Breast epithelium (tissue), 4 donors: ENCODE measurements at regions not wholly inside any gene's neighbourhood (a gene's known extent, or its start where the extent isn't known, plus 50 kb on each side); places are given as distances from the start of the nearest gene placed in this dataset.

Experiments
- DNase-seq, 2 donors: peaks; one replicate each; pipeline ENCODE4 v3.0.0-alpha.2; 2019; ENCODE audit warnings: low spot score in 2 of 2
- H3K27ac ChIP-seq, 2 donors: fragments of 200-600 bp; sonication (generic) in 1 of 2; one replicate each; pipeline ENCODE4 v1.5.1; 2016 to 2019; ENCODE audit warnings: mild to moderate bottlenecking in 1 of 2
- H3K27me3 ChIP-seq, 2 donors: fragments of 200-600 bp; sonication (generic) in 1 of 2; one replicate each; pipeline versions ENCODE4 v1.5.1 to v1.6.0; 2017 to 2019; ENCODE audit warnings: control low read depth in 1 of 2, mild to moderate bottlenecking in 1 of 2
- H3K36me3 ChIP-seq: fragments of 200-600 bp; one replicate; pipeline ENCODE4 v1.5.1; 2019
- H3K4me1 ChIP-seq, 2 donors: fragments of 200-600 bp; sonication (generic); one replicate each; pipeline ENCODE4 v1.5.1; 2016 to 2019; ENCODE audit warnings: control low read depth in 1 of 2
- H3K4me3 ChIP-seq, 3 donors: fragments of 200-600 bp; sonication (generic); 1 replicate in 2 of 3; 2 replicates in 1 of 3; pipeline ENCODE4 v1.5.1; 2016 to 2019; ENCODE audit warnings: mild to moderate bottlenecking in 3 of 3, moderate library complexity in 2 of 3
- H3K9me3 ChIP-seq, 2 donors: fragments of 200-600 bp; sonication (generic) in 1 of 2; one replicate each; pipeline ENCODE4 v1.5.1; 2016 to 2019; ENCODE audit warnings: control low read depth in 1 of 2
- CTCF ChIP-seq, 3 donors: fragments of 450-650 bp; IDR thresholded peaks; one replicate each; pipeline ENCODE4 v1.5.1; 2016 to 2017; ENCODE audit warnings: antibody characterized with exemption in 3 of 3, mild to moderate bottlenecking in 3 of 3, moderate library complexity in 3 of 3
- POLR2A ChIP-seq: fragments of 450-650 bp; IDR thresholded peaks from one replicate; pipeline ENCODE4 v1.6.1; 2016; ENCODE audit warnings: antibody characterized with exemption, mild to moderate bottlenecking, moderate library complexity
- POLR2AphosphoS5 ChIP-seq, 3 donors: sonication (generic); formaldehyde crosslinking; IDR thresholded peaks; one replicate each; pipeline ENCODE4 v1.6.1; 2017; ENCODE audit warnings: antibody characterized with exemption in 3 of 3
- intact Hi-C: fragments of 100-400 bp; cut with DNase I; formaldehyde crosslinking; loops from one replicate; pipeline ENCODE4 v1.15.1; 2023; ENCODE audit warnings: low total_unique reads

DNA sequence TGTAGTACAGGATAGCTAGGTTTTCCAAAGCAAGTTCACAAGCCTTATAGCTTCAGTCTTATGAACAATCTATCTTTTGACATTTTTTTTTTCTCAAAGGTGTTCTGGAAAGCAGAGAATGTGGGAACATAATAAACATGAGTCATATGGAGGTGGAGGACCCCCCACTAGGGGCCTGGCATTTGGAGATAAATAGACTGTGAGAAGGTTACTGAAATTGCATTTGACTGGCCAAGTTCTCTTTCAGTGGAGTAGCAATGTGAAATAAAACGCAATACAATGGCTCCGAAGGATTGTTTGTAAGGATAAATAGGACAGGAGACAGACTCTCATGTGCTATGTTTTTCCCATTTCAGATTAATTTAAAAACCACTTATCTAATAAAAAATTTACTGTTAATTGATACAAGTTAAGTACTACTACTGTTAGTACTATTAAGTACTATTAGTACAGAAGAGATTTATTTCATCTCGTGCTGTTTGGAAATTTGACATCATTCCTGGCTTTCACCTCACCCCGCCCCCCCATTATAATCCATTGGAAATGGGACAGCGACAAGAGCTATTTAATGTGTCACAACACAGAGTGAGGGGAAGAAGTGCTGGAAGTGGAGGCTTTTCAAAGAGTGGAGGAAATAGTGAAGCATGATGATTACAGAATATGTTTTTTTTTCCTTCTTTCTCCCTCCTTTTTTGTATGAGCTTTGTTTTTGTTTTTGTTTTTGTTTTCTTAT, 122.6 kb upstream of the ID4 start:
- no peak for TF ChIP-seq POLR2A
- no peak for TF ChIP-seq POLR2AphosphoS5 (IDR thresholded peaks at IDR 0.05)
- no peak for TF ChIP-seq CTCF (IDR thresholded peaks at IDR 0.05)
- no peak overlapping the region for H3K27ac ChIP-seq
- no peak overlapping the region for H3K4me3 ChIP-seq
- no peaks in the 10 kb centered on the region for H3K27me3 ChIP-seq
- no peaks in the 10 kb centered on the region for H3K36me3 ChIP-seq
- intact Hi-C loops: loop anchor here (1.0 kb wide), 1 partner anchor 14 kb away; no protein-coding TSS in a partner anchor
- DNase-seq: no peak
- H3K4me1 ChIP-seq: no peaks in the 10 kb centered on the region
- H3K9me3 ChIP-seq: no peaks in the 10 kb centered on the region

DNA sequence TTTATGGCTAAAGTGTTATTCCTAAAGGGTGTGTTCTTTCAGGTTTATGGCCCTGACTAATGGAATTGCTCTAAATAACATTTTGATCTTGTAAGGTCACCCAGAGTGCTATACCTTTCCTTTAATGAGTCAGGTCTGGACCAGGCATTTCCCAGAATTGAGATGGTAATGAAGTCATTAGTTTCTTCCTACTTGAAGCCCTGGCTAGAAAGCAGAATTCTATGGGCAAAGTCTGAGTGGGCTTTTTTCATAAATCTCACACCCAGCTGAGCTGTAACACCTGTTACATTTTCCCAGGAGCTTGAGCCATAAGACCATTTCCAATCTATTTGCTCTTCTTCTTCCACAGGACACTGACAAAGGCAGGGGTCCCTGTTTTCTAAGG, 122.0 kb upstream of the ID4 start:
- H3K9me3 ChIP-seq: no peaks in the 10 kb centered on the region
- H3K27me3 ChIP-seq: no peaks in the 10 kb centered on the region

DNA sequence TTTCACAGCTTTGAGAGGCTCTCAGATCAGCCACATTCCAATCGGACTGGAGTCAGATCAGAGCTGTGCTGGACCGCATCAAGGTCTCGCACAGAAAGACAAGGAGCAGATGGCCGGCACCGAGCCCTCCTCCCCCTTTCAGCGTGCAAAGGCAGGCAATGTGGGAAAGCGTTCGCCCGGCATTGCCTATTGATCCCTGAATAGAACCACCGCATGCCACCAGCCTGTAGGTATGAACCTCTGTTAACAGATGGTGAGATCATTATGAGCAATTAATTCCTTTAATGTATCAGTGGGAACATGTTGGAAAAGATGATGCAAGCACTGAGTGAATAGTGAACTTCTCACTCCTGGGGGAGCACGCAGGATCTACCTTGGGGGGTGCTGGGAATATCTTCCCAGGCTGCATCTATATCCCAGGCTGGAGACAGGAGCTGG, 117.5 kb upstream of the ID4 start:
- Histone ChIP-seq H3K36me3 (no peaks in the 10 kb centered on the region), H3K27ac (no peak overlapping the region), H3K27me3 (no peaks in the 10 kb centered on the region), H3K9me3 (no peaks in the 10 kb centered on the region), H3K4me1 (no peaks in the 10 kb centered on the region), H3K4me3 (no peak overlapping the region)
- DNase-seq: no peak
- no peak for TF ChIP-seq POLR2AphosphoS5 (IDR thresholded peaks at IDR 0.05)
- TF ChIP-seq POLR2A: no peak
- TF ChIP-seq CTCF (IDR thresholded peaks at IDR 0.05): no peak
- intact Hi-C loops: no loop called here

More for the DNA sequence above, 122.0 kb upstream of the ID4 start:
- TF ChIP-seq POLR2AphosphoS5 (IDR thresholded peaks at IDR 0.05) (no peak), POLR2A (no peak), CTCF (IDR thresholded peaks at IDR 0.05) (no peak)
- Histone ChIP-seq H3K4me1 (no peaks in the 10 kb centered on the region), H3K27ac (no peak overlapping the region), H3K4me3 (no peak overlapping the region), H3K36me3 (no peaks in the 10 kb centered on the region)
- DNase-seq: no peak
- intact Hi-C loops: no loop called here

DNA sequence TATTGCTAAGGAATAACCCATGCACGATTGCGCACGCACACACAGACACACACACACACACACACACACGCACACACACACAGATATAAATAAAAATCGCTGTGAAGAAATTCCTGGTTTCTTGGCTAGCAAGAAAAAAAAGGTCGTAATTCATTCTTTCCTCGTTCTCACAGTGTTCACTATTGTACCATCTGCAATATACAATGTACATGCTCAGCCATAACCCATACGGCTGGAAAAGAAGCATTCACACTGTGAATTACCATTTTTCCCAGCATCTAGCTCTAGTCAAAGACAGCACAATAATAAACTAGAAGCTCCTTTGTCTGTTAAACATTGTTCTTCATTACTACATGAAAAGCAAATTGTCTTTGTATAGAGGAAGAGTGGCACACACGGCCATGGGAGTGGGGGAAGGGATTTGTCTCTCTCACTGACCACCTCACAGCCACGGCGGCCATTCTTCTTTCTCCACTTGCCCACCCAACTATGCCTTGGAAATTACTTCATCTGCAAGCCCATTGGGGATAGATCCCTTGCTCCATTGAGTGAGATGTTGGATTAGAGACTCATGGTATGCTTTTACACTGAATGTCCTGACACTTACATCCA, 115.3 kb upstream of the ID4 start:
- H3K4me3 ChIP-seq: no peak overlapping the region
- H3K4me1 ChIP-seq: no peaks in the 10 kb centered on the region
- TF ChIP-seq CTCF (IDR thresholded peaks at IDR 0.05): no peak
- no peak for TF ChIP-seq POLR2AphosphoS5 (IDR thresholded peaks at IDR 0.05)
- TF ChIP-seq POLR2A: no peak
- no peak overlapping the region for H3K27ac ChIP-seq
- no peaks in the 10 kb centered on the region for H3K27me3 ChIP-seq
- no peak for DNase-seq
- no peaks in the 10 kb centered on the region for H3K9me3 ChIP-seq
- no peaks in the 10 kb centered on the region for H3K36me3 ChIP-seq
- intact Hi-C loops: no loop called here

- H3K36me3 ChIP-seq: no peaks in the 10 kb centered on the region
- H3K4me3 ChIP-seq: no peak overlapping the region
- no peaks in the 10 kb centered on the region for H3K4me1 ChIP-seq
- no peaks in the 10 kb centered on the region for H3K9me3 ChIP-seq
- intact Hi-C loops: no loop called here
- H3K27ac ChIP-seq: no peak overlapping the region
- TF ChIP-seq CTCF (IDR thresholded peaks at IDR 0.05) (no peak), POLR2AphosphoS5 (IDR thresholded peaks at IDR 0.05) (no peak), POLR2A (no peak)
- no peaks in the 10 kb centered on the region for H3K27me3 ChIP-seq
- DNase-seq: no peak
Observed at GRCh38 chr6:19722999-19723398, 114.2 kb upstream of the ID4 start.
